ENCODE measurements at regions not wholly inside any gene's neighbourhood (a gene's known extent, or its start where the extent isn't known, plus 50 kb on each side); places are given as distances from the start of the nearest gene placed in this dataset.

GRCh38 chr3:177642804-177643125 lies 445.5 kb upstream of the TBL1XR1 start:
- Histone ChIP-seq H3K36me3 (ENCODE audit: insufficient read depth, low read length) (no peaks in the 10 kb centered on the region), H3F3A (ENCODE audit: low read depth) (peaks cover 6% of the 10 kb centered on the region), H2AFZ (ENCODE audit: low read length) (peak overlapping the region; percentile 47; the same call in 1 of the 2 replicates), H3K4me3 (ENCODE audit: low read length, poor library complexity, severe bottlenecking) (peak overlapping the region; percentile 46), H3K9ac (ENCODE audit: low read depth, low read length, poor library complexity, severe bottlenecking) (peak overlapping the region; percentile 66), H4K20me1 (ENCODE audit: insufficient read depth, low read length, poor library complexity, severe bottlenecking) (no peaks in the 10 kb centered on the region), H3K4me2 (ENCODE audit: low read depth, low read length, poor library complexity, severe bottlenecking) (peak overlapping the region; percentile 73), H3K9me2 (replicated peaks; ENCODE audit: low read depth, low read length) (no peaks in the 10 kb centered on the region), H3K27me3 (ENCODE audit: insufficient read depth, low read length, poor library complexity, severe bottlenecking) (no peaks in the 10 kb centered on the region), H3K79me2 (ENCODE audit: insufficient read depth, low read length) (peaks cover 5% of the 10 kb centered on the region), H3K4me1 (ENCODE audit: insufficient read depth, low read length, poor library complexity, severe bottlenecking) (peaks cover 74% of the 10 kb centered on the region), H3K9me3 (ENCODE audit: insufficient read depth, low read depth, low read length) (no peaks in the 10 kb centered on the region)
- TF ChIP-seq, protein P1, sequence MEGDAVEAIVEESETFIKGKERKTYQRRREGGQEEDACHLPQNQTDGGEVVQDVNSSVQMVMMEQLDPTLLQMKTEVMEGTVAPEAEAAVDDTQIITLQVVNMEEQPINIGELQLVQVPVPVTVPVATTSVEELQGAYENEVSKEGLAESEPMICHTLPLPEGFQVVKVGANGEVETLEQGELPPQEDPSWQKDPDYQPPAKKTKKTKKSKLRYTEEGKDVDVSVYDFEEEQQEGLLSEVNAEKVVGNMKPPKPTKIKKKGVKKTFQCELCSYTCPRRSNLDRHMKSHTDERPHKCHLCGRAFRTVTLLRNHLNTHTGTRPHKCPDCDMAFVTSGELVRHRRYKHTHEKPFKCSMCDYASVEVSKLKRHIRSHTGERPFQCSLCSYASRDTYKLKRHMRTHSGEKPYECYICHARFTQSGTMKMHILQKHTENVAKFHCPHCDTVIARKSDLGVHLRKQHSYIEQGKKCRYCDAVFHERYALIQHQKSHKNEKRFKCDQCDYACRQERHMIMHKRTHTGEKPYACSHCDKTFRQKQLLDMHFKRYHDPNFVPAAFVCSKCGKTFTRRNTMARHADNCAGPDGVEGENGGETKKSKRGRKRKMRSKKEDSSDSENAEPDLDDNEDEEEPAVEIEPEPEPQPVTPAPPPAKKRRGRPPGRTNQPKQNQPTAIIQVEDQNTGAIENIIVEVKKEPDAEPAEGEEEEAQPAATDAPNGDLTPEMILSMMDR (conservative IDR thresholded peaks at IDR 0.05; ENCODE audit: low read length): no peak
- no peak for TF ChIP-seq EZH2phosphoT487 (IDR thresholded peaks at IDR 0.05; ENCODE audit: borderline replicate concordance)

GRCh38 chr3:177646749-177647148 lies 449.5 kb upstream of the TBL1XR1 start:
- H3K4me2 ChIP-seq (ENCODE audit: low read depth, low read length, poor library complexity, severe bottlenecking): peak overlapping the region; percentile 80
- no peak overlapping the region for H2AFZ ChIP-seq (ENCODE audit: low read length)
- no peaks in the 10 kb centered on the region for H3K27me3 ChIP-seq (ENCODE audit: insufficient read depth, low read length, poor library complexity, severe bottlenecking)
- no peaks in the 10 kb centered on the region for H3K36me3 ChIP-seq (ENCODE audit: insufficient read depth, low read length)
- peaks cover 6% of the 10 kb centered on the region for H3F3A ChIP-seq (ENCODE audit: low read depth)
- H3K9me3 ChIP-seq (ENCODE audit: insufficient read depth, low read depth, low read length): no peaks in the 10 kb centered on the region
- no peaks in the 10 kb centered on the region for H4K20me1 ChIP-seq (ENCODE audit: insufficient read depth, low read length, poor library complexity, severe bottlenecking)
- H3K79me2 ChIP-seq (ENCODE audit: insufficient read depth, low read length): peaks cover 14% of the 10 kb centered on the region
- peaks cover 89% of the 10 kb centered on the region for H3K4me1 ChIP-seq (ENCODE audit: insufficient read depth, low read length, poor library complexity, severe bottlenecking)
- TF ChIP-seq, protein P1 (conservative IDR thresholded peaks at IDR 0.05; ENCODE audit: low read length): no peak
- no peak for TF ChIP-seq EZH2phosphoT487 (IDR thresholded peaks at IDR 0.05; ENCODE audit: borderline replicate concordance)
- H3K9ac ChIP-seq (ENCODE audit: low read depth, low read length, poor library complexity, severe bottlenecking): peak overlapping the region; percentile 73
- H3K4me3 ChIP-seq (ENCODE audit: low read length, poor library complexity, severe bottlenecking): peak overlapping the region; percentile 65
- no peaks in the 10 kb centered on the region for H3K9me2 ChIP-seq (replicated peaks; ENCODE audit: low read depth, low read length)

GRCh38 chr3:177647341-177647740 lies 450.1 kb upstream of the TBL1XR1 start:
- no peak for TF ChIP-seq EZH2phosphoT487 (IDR thresholded peaks at IDR 0.05; ENCODE audit: borderline replicate concordance)
- TF ChIP-seq, protein P1 (conservative IDR thresholded peaks at IDR 0.05; ENCODE audit: low read length): no peak
- Histone ChIP-seq H3K9me3 (ENCODE audit: insufficient read depth, low read depth, low read length) (no peaks in the 10 kb centered on the region), H2AFZ (ENCODE audit: low read length) (no peak overlapping the region), H3K36me3 (ENCODE audit: insufficient read depth, low read length) (no peaks in the 10 kb centered on the region), H3K4me2 (ENCODE audit: low read depth, low read length, poor library complexity, severe bottlenecking) (peak overlapping the region; percentile 80), H3K9me2 (replicated peaks; ENCODE audit: low read depth, low read length) (no peaks in the 10 kb centered on the region), H3K27me3 (ENCODE audit: insufficient read depth, low read length, poor library complexity, severe bottlenecking) (no peaks in the 10 kb centered on the region), H3F3A (ENCODE audit: low read depth) (peaks cover 6% of the 10 kb centered on the region), H3K79me2 (ENCODE audit: insufficient read depth, low read length) (peaks cover 14% of the 10 kb centered on the region), H3K4me3 (ENCODE audit: low read length, poor library complexity, severe bottlenecking) (peak overlapping the region; percentile 65), H3K9ac (ENCODE audit: low read depth, low read length, poor library complexity, severe bottlenecking) (peak overlapping the region; percentile 73), H3K4me1 (ENCODE audit: insufficient read depth, low read length, poor library complexity, severe bottlenecking) (peaks cover 89% of the 10 kb centered on the region), H4K20me1 (ENCODE audit: insufficient read depth, low read length, poor library complexity, severe bottlenecking) (no peaks in the 10 kb centered on the region)

Measured in Loucy (cell line).